ENCODE measurements at regions not wholly inside any gene's neighbourhood (a gene's known extent, or its start where the extent isn't known, plus 50 kb on each side); places are given as distances from the start of the nearest gene placed in this dataset.

DNA sequence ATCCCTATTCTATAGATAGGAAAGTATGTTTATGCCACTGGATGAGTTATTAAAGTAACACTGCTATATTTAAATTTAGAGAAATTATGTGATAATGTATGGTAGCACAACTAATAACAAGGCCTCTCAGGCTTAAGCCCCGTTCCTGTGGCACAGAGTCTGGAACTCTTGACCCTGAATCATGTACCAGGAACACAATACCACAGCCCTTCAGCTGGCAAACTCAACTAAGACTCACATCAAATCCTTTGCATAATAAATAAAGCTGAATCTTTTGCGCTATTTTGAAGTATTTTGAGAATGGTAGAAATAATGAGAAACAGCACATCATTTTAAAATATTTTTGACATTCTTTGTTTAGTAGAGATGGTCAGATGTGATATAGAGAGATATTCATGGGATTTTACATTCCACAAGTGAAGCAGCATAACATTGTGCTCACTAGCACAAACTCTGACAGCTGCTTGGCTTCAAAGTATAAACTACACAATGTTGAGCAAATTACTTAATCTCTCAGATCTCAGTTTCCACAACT is 478.4 kb upstream of the FAM241A start:
- DNase-seq = no peak

DNA sequence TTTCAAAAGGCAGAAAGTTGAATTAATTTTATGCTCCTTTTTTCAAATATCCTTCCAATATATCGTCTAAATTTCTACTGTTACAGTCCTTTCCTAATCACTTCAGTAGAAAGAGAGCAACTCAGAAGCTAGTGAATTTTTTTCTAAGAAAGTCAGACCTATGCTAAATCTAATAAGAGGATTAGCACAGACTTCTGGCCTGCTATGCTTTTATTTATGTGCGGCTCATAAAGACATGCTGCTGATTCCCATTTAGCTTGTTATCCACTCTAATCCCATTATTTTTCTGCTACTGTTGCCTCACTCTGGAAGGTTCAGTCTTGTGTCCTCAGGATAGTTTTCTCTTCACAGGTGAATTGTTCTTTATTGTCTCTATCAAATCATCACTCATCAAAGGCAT is 473.5 kb upstream of the FAM241A start:
- no peak for DNase-seq

DNA sequence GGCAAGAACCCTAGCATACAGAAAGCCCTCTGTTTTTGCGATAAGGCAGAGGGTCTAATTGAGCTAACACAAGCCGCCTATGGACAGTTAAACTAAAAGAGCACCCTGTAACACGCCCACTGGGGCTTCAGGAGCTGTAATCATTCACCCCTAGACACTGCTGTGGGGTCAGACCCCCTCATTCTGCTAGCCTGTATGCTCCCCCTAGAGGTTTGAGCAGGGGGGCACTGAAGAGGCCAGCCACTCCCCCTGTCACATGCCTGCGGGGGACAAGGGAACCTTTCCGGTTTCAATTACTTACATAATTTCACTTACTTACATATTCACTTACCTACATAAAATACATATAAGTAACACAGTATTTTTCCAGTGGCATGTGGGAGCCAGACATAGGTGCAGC is 469.5 kb upstream of the FAM241A start:
- DNase-seq = no peak

DNA sequence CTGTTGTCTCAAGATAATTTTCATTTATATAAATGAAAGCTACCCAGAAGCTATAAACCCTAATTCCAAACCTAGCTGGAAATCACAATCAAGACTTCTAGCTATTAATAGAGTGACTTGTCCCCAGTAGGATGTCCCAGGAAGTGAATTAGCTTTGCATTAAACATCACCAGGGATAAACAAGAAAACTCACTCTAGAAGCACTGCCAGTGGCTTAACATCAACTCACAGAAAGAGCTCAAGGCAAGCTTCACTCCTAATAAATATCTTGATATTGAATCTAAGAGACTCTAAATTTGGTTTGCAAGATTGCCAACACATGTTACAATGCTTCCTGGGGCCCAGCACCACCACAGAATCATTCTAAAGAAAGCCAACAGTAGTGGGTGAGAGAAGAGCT is 468.7 kb upstream of the FAM241A start:
- no peak for DNase-seq

DNA sequence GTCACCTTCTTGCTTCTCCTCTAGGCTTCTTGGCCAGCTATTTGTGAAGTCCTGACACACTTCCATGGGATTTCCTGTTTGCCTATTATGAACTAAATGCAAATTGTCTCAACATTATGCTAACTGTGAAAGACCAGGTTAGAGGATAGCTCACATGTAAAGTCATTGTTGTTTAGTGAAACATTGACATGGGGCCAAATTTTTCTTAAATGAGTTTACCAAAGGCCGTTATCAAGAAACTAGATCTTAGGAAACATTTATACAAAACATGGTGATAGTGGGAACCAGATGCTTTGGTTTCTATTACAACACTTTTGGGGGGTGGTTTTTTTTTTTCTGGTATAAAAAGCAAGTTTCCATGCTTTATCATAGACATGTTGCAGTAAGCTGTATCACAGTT is 466.8 kb upstream of the FAM241A start:
- DNase-seq = no peak

DNA sequence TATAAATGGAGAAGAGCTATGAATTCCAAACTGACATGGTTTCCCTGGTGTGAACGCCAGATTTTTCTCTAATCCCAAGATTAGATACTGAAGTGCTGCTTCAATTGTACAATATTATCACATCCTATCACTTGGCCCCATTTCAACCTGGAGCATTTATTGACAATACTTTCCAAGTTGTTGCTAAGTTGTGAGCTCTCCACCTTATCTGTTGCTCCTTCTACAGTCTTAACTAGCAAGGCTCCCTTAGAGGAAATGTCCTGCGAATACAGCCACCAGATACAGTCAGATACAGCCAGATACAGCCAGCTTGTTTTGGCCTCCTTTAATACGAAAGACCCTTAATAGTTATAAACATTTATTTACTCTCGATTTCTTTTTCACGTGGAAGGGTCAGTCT is 466.3 kb upstream of the FAM241A start:
- no peak for DNase-seq

DNA sequence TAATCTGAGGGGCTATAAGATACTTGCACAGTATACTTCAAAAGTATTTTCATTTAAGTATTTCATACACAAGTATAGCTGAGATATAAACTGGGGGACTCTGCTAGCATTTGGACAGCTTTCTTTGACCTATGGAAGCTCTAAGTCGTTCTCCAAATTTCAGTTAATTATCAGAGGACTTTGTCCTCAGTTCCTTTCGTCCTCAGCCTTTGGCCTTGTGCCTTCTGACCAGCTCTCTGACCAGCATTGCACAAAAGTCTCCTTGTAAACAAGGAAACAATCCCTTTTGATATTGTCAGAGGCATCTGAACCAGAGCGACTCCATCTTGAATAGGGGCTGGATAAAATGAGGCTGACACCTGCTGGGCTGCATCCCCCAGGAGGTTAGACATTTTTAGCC is 464.0 kb upstream of the FAM241A start:
- DNase-seq = no peak

DNA sequence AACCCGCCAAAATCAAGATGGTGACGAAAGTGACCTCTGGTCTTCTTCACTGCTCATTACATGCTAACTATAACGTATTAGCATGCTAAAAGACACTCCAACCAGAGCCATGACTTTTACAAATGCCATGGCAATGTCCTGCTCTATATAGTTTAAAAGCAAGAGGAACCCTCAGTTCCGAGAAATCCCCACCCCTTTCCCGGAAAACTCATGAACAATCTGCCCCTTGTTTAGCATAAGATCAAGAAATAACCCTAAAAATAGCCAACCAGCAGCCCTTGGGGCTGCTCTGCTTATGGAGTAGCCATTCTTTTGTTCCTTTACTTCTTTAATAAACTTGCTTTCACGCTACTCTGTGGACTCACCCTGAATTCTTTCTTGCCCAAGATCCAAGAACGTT is 463.5 kb upstream of the FAM241A start:
- DNase-seq = no peak

DNA sequence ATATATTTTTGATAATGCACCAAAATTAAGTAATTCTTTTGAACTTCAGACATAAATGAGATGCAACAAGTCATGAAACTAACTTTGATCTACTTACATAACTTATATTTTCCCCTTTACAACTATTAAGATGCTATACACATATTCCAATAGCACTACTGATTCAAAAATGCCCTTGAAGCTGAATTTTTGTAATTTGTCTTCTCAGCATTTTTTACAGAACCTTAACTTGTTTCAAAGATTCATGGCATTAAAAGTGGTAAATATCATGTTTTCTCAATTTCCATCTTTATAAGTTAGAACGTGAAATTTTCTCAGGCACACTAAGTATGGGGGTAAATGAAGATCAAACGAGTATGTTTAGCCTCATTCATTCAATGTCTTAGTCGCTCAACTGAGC is 460.0 kb upstream of the FAM241A start:
- no peak for DNase-seq

DNA sequence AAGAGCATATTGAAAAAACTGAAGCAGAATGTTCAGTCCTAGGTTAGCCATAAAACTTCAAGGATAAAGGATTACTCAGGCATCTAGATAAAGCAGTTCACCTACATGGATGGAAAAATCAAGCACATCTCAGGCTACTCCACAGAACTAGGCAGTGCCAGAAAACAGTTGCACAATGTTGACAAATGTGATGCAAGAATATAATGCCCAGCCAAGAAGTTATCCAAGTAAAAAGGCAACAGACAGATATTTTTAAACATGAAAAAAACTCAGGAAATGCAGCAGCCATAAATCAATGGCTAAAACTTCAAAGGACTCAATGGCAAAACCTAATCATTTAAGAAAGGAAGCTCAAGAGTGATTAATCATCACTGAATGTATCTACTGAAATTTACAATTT is 456.0 kb upstream of the FAM241A start:
- peak; percentile 2 for DNase-seq

DNA sequence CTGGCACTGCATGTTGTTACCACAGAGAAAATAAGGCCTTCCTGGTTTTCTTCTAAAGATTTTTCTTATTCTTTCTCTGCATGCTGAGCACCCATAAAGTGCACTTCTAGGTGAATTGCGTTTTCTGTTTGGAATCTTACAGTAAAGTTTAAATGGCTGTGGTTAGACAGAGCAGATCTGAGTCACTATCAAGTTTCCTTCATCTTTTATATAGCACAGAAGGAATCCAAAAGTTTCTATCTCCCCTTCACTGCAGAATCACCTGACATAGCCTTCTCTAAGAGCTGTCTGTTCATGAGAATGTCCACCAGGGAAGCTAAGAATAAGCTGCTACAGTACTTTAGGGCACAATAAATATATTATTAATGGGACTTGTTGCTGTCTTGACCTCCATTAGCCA is 455.5 kb upstream of the FAM241A start:
- no peak for DNase-seq

DNA sequence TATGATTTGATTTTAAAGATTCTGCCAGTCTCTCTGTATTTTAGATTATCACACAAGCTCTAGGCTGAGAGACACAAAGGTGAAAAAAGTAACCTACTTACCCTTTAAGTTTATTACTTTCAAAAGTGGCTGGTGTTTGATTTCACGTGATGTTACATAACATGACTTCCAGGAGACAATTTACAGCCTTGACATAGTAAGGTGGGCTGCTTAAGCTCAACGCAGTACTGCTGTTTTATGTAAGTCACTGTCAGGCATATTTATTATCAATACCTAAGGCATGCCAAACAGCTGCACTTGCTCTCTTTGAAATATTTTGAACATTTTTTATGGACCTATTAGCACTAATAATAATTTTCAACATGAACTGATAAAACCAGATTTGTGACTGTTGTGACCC is 451.5 kb upstream of the FAM241A start:
- DNase-seq = peak; percentile 6

DNA sequence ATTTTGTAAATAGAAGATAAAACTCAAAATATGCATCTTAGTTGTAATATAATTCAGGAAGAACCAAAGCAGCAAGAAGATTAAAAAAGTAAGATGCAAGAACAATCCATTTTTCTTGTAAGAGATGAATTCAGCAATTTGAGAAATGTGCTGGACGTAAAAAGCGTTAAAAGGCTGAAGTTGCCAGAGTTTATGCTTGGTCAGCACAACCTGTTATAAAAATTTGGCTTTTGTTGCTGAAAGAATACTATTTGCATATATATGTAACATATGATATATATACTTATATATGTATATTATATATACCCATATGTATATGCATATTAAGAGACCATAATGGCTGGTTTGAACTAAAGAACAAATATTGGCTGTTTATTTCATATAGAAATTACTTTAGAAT is 449.6 kb upstream of the FAM241A start:
- DNase-seq = no peak

DNA sequence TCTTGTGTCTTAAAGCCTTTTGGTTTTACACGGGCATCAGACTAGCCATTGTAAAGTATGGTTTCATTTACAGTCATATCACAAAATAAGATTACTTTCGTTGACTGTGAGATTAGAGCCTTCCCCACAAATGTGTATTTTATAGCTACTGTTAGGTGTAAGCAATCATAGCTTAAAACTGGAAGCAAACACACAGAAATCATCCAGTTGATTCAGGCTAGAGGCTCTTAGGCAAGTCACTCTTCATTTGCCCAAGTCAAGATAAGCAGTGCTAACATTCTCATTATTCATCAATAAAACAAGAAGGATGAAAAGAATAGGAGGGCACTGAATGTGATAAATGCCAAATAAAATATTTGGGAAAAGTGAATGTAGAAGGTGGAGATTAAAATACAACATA is 448.7 kb upstream of the FAM241A start:
- DNase-seq = no peak

DNA sequence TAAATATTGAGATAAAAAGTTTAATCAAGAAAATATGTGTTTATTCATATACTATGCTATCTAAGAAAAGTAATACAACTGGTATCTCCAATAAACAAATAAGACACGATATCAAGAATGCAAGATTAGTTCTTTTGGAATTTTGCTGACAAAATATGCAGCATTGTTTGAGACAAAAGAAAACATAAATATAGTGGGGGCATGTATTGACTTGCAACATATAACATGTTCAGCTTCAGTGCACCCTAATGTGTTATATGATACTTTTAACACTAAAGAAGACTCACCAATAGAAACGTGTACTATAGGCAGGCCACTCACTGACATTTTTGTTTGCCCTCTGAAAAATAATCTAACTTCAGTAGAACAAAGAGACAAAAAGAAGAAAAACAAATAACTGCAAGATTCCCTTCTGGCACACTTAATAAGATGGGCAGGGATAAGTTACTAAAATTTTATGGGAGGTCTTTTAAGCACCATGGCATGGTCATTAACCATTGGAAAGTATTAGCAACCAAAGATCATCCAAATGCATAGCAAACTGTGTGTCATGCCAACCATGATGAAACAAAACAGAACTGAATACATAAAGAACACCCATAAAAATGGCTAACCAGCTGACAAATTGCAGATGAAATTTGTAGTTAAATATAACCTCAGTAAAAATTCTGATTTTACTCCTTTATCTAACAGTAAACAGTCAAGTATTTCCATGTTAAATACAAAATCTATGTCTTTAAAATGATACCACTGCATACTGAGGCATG is 447.9 kb upstream of the FAM241A start:
- no peak for DNase-seq

DNA sequence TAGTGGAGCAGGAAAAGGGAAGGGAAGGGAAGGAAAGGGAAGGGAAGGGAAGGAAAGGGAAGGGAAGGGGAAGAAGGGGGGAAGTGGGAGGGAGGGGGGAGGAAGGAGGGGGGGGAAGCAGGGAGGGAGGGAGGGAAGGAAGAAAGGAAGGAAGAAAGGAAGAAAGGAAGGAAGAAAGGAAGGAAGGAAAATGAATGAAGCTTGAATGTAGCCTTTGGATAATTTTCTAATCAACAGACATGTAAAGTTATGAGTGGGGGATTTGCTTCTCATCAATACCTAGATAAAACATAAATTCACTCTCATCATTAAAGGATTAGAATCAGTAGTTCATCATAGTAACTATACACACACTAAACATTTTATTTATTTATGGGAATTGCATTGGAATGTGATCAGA is 446.9 kb upstream of the FAM241A start:
- DNase-seq = no peak

DNA sequence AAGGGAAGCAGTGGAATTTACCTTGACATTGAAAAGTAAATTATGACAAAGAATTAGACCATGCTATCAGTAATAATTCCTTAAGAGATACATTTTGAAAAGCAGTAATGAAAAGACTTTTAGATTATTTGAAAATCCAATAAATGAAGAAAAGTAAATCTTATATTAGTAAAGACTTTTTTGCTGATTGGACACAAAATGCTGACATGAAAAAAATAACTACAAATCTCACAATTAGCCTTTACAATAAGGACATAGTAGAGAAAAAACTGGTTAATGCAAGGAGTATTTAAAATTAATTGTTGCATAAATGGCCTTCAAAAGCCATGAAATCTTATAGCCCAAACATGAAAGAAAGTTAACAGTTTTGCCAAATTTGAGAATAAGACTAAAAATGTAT is 446.1 kb upstream of the FAM241A start:
- no peak for DNase-seq

DNA sequence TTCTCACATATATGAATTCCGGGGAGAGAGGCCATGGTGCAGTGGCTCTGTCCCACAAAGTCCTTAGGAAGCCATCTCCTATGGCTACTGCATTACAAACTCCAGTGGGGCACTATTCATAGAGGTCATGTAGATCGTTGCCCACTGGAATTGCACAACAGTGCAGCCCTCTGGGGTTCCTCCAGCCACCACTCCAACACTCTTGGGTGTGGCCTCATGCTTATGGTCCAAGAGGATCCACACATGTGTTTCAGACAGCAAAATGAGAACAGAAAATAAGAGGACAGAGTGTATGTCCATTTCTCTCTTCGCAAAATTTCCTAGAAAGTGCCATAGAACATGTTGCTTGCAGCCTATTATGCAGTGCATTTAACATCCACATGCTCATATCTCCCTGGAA is 444.2 kb upstream of the FAM241A start:
- no peak for DNase-seq

DNA sequence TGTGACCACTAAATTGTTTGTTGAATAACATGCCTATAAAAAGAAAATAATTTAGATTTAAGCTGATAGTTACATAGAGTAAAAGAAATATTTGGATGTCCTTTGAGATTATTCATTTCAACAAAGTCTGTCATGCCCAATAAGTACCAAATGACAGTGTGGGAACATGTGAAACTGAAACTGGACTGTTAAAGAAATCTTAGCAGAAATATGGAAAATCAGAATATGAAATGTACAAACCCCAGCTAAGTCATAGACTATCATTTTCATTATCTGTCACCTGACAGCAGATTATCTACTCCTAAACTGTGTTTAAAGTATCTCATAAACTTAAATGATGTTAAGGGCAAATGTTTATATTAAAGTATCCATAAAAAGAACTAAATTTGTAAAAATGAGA is 437.8 kb upstream of the FAM241A start:
- no peak for DNase-seq

DNA sequence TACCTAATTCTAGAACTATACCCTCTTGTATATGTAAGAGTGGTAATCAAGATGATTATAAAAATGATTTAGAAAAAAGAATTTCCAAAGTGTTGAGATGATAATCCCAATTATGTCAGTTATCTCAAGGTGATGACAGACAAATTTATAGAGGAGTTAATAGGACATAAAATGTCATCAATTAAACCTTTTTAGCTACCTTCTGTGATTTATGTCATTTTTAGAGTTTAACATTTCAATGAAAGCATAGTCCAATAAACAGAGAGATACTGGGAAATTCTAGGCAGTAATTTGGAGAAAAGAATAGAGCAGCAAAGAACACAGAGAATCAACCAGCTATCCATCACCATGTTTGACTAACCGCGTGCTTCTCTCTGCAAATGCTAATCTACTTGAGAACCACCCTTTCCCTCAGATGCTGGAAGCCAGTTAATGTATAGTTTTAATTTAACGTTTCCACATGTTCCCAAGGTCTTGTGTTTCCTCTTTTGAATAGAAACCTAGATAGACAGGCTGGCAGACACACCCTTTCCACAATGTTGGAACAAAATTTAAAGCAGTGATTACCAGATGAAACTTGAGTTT is 433.1 kb upstream of the FAM241A start:
- no peak for DNase-seq

DNA sequence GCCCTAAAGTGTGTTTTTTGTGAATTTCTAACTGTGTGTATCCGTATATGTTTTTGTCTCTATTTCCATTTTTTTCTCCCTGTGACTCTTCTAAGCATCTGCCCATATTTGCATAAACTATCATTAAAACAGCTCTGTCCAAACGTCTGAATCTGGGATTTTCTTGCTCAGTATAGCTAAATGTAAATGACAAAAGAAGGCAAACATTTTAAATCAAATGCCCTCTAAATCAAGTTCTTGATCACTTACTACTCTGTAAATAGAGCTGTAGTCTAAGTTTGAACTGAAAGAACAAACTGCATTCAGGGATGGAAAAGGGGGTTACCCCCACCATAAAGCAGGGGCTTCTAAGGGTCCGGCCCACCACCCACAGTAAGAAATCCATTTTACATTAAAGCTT is 432.0 kb upstream of the FAM241A start:
- DNase-seq = no peak

DNA sequence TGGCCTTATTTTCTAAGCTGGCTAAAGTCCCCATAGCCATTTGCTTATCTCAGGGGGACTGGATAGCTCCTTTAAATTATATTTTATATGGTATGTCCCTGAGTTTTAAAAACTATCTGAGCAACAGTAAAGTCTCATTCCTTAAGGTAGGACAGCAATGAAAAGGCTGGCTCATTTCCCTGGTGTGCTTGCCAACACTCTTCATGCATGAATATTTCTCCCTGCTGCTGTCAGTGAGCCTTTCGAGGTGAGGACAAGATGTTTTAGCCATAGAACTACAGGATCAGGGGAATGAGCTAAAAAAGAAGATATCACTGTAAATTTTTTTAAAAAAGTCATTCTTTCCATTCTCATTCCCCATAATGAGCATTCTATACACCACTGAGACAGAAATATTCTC is 427.3 kb upstream of the FAM241A start:
- no peak for DNase-seq

DNA sequence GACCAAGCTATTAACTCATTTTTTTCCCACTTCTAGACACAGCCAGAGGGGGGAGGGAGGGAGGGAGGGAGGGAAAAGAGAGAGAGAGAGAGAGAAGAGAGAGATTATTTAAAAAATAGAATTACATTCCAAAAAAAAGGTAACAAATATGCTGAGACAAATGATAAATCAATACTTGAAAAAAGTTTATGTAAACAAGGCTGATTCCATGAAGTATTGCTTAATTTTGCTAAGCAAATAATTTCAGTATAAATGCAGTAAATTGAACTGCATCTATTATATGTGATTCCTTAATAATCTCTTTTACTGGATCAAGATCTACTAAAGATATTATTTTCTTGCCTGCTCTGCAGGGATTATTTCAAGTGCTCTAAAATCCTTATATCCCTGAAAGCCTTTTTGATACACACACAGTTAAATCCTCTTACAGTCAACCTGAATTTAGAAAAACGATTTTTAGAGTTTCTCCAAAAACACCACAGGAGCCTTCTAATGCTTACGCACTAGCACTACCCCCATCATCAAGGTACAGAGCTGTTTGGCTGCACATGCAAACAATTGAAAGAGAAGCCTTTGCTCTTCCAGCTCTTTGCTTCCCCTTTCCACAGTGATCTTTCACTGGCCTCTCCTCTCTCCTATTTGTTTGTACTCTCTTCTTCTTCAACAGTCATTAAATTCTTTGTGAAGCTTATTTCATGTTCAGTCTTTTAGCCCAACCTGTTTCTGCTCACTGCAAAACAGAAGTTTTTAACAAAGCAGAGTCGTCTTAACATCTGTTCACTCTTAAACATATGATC is 426.3 kb upstream of the FAM241A start:
- DNase-seq = no peak

Data from left kidney (tissue), 1 donor.